GM20000 (cell line): ENCODE measurements at regions not wholly inside any gene's neighbourhood (a gene's known extent, or its start where the extent isn't known, plus 50 kb on each side); places are given as distances from the start of the nearest gene placed in this dataset.

Source experiments
- DNase-seq: peaks from one replicate; pipeline ENCODE4 v3.0.0; 2012; ENCODE audit warnings: low spot score
- CTCF ChIP-seq: IDR thresholded peaks from 2 replicates; pipeline ENCODE4 v1.5.1; 2012; ENCODE audit warnings: mild to moderate bottlenecking, control low read depth; ENCODE audit errors: extremely low read depth, missing control alignments

GRCh38 chr6:8583291-8583690 is 147.9 kb upstream of the SLC35B3 start:
- TF ChIP-seq CTCF: no peak
- no peak for DNase-seq

- TF ChIP-seq CTCF: no peak
- DNase-seq: no peak
These were observed 144.0 kb upstream of the SLC35B3 start for GRCh38 chr6:8579372-8579771.

- TF ChIP-seq CTCF: no peak
These were observed 142.7 kb upstream of the SLC35B3 start for GRCh38 chr6:8578006-8578405.

GRCh38 chr6:8574749-8575468 is 139.6 kb upstream of the SLC35B3 start:
- no peak for TF ChIP-seq CTCF
- no peak for DNase-seq

More at GRCh38 chr6:8578006-8578405, 142.7 kb upstream of the SLC35B3 start:
- DNase-seq: no peak

- TF ChIP-seq CTCF: no peak
- no peak for DNase-seq
These were observed 139.0 kb upstream of the SLC35B3 start for GRCh38 chr6:8574311-8574710.

- no peak for TF ChIP-seq CTCF
- no peak for DNase-seq
These were observed 135.0 kb upstream of the SLC35B3 start for GRCh38 chr6:8570256-8570920.

GRCh38 chr6:8562125-8562524 is 126.8 kb upstream of the SLC35B3 start:
- TF ChIP-seq CTCF: no peak

More at GRCh38 chr6:8562125-8562524, 126.8 kb upstream of the SLC35B3 start:
- DNase-seq: no peak
